ENCODE measurements at regions not wholly inside any gene's neighbourhood (a gene's known extent, or its start where the extent isn't known, plus 50 kb on each side); places are given as distances from the start of the nearest gene placed in this dataset.
A peak's percentile ranks its signal among the peaks of the same experiment; 100 is the strongest.

GRCh38 chr21:22223385-22223784, 1225.2 kb downstream of the NCAM2 start (continued):
- TF ChIP-seq EP300 (IDR thresholded peaks at IDR 0.05; ENCODE audit: borderline replicate concordance in 1 of 2, control insufficient read depth in 1 of 2, low read depth in 2 of 2, low read length in 2 of 2) (peak in 1 of 2 experiments; percentile 84; a peak in 2 of 4 replicates), JUNB (IDR thresholded peaks at IDR 0.05) (peak; percentile 79), ZSCAN29 (IDR thresholded peaks at IDR 0.05) (no peak), BRCA1 (IDR thresholded peaks at IDR 0.05; ENCODE audit: low read depth, low read length) (no peak)

- WGBS (ENCODE audit: insufficient coverage, insufficient replicate concordance, low lambda C conversion rate, missing lambda C conversion rate): 1% methylated on average over 4 of the region's 4 CpGs
- POLR2A ChIA-PET: no interaction called here
- FAIRE-seq: no peak
- SMC1A ChIA-PET (ENCODE audit: uncharacterized antibody, unreplicated experiment): no interaction called here
- H3K4me1 ChIP-seq (ENCODE audit: control insufficient read depth, insufficient read depth, low read length): no peaks in the 10 kb centered on the region
- RAD21 ChIA-PET (ENCODE audit: unreplicated experiment): no interaction called here
- no peak overlapping the region for H2AFZ ChIP-seq (ENCODE audit: control insufficient read depth, low read depth, low read length)
- peak; percentile 36; the same call in 1 of the 3 replicates for ATAC-seq
- H3K36me3 ChIP-seq (ENCODE audit: control insufficient read depth in 2 of 2, insufficient read depth in 2 of 2, low read length in 1 of 2): no peaks in the 10 kb centered on the region
- H3K27me3 ChIP-seq (replicated peaks in 1 of 2; ENCODE audit: control insufficient read depth in 2 of 2, insufficient read depth in 2 of 2, low read length in 1 of 2): no peaks in the 10 kb centered on the region
- DNase-seq (ENCODE audit: low read depth, low spot score): no peak
- H3K9ac ChIP-seq (ENCODE audit: control insufficient read depth, insufficient read depth, low read length): no peak overlapping the region
- intact Hi-C loops (cut with micrococcal nuclease; ENCODE audit: unreplicated experiment): no loop called here
- H3K27ac ChIP-seq (ENCODE audit: control insufficient read depth, insufficient read depth): no peak overlapping the region
- H3K79me2 ChIP-seq (ENCODE audit: control insufficient read depth, insufficient read depth, low read length): no peaks in the 10 kb centered on the region
- no TSS peak for BruUV-seq (replicated peaks)
- no peaks in the 10 kb centered on the region for H4K20me1 ChIP-seq (ENCODE audit: control insufficient read depth, insufficient read depth)
- H3K9me3 ChIP-seq (replicated peaks; ENCODE audit: control insufficient read depth, insufficient read depth, low read length): no peaks in the 10 kb centered on the region
- H3K4me3 ChIP-seq: no peak overlapping the region
- CTCF ChIA-PET: no interaction called here
- peak; percentile 85 for TF ChIP-seq SPI1 (IDR thresholded peaks at IDR 0.05; ENCODE audit: borderline replicate concordance, insufficient read depth, low read depth, low read length)
- TF ChIP-seq, protein P1, sequence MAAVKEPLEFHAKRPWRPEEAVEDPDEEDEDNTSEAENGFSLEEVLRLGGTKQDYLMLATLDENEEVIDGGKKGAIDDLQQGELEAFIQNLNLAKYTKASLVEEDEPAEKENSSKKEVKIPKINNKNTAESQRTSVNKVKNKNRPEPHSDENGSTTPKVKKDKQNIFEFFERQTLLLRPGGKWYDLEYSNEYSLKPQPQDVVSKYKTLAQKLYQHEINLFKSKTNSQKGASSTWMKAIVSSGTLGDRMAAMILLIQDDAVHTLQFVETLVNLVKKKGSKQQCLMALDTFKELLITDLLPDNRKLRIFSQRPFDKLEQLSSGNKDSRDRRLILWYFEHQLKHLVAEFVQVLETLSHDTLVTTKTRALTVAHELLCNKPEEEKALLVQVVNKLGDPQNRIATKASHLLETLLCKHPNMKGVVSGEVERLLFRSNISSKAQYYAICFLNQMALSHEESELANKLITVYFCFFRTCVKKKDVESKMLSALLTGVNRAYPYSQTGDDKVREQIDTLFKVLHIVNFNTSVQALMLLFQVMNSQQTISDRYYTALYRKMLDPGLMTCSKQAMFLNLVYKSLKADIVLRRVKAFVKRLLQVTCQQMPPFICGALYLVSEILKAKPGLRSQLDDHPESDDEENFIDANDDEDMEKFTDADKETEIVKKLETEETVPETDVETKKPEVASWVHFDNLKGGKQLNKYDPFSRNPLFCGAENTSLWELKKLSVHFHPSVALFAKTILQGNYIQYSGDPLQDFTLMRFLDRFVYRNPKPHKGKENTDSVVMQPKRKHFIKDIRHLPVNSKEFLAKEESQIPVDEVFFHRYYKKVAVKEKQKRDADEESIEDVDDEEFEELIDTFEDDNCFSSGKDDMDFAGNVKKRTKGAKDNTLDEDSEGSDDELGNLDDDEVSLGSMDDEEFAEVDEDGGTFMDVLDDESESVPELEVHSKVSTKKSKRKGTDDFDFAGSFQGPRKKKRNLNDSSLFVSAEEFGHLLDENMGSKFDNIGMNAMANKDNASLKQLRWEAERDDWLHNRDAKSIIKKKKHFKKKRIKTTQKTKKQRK (IDR thresholded peaks at IDR 0.05; ENCODE audit: low read depth, low read length): no peak
- in situ Hi-C loops (cut with MboI): no loop called here
- no peak overlapping the region for H3K4me2 ChIP-seq (ENCODE audit: control insufficient read depth, insufficient read depth)
Measured at GRCh38 chr21:22224261-22224660, 1226.1 kb downstream of the NCAM2 start.
